ENCODE measurements at regions not wholly inside any gene's neighbourhood (a gene's known extent, or its start where the extent isn't known, plus 50 kb on each side); places are given as distances from the start of the nearest gene placed in this dataset.

- no peak for FAIRE-seq
Measured at GRCh38 chr2:43031471-43032212, 194.8 kb downstream of the ZFP36L2 start.

GRCh38 chr2:43030551-43031307 lies 195.7 kb downstream of the ZFP36L2 start:
- no peak for FAIRE-seq

- no peak for FAIRE-seq
Measured at GRCh38 chr2:43029186-43029585, 197.2 kb downstream of the ZFP36L2 start.

- FAIRE-seq, result no peak
Measured at GRCh38 chr2:43028188-43028587, 198.2 kb downstream of the ZFP36L2 start.

- FAIRE-seq, result no peak
Measured at GRCh38 chr2:43027097-43027873, 199.1 kb downstream of the ZFP36L2 start.

- FAIRE-seq, result no peak
Measured at GRCh38 chr2:43026426-43027096, 199.8 kb downstream of the ZFP36L2 start.

- no peak for FAIRE-seq
Measured at GRCh38 chr2:43025709-43026295, 200.6 kb downstream of the ZFP36L2 start.

GRCh38 chr2:43024515-43025011 lies 201.8 kb downstream of the ZFP36L2 start:
- FAIRE-seq, result no peak

- no peak for FAIRE-seq
Measured at GRCh38 chr2:43023791-43024514, 202.5 kb downstream of the ZFP36L2 start.

- FAIRE-seq, result no peak
Measured at GRCh38 chr2:43022896-43023295, 203.5 kb downstream of the ZFP36L2 start.

GRCh38 chr2:43021791-43022509 lies 204.5 kb downstream of the ZFP36L2 start:
- no peak for FAIRE-seq

GRCh38 chr2:43020990-43021669 lies 205.3 kb downstream of the ZFP36L2 start:
- no peak for FAIRE-seq

GRCh38 chr2:43020296-43020695 lies 206.1 kb downstream of the ZFP36L2 start:
- FAIRE-seq, result no peak

- FAIRE-seq, result no peak
Measured at GRCh38 chr2:43019536-43020183, 206.7 kb downstream of the ZFP36L2 start.

GRCh38 chr2:43019025-43019367 lies 207.4 kb downstream of the ZFP36L2 start:
- no peak for FAIRE-seq

- no peak for FAIRE-seq
Measured at GRCh38 chr2:43018179-43019024, 208.0 kb downstream of the ZFP36L2 start.

GRCh38 chr2:43013821-43014345 lies 212.5 kb downstream of the ZFP36L2 start:
- FAIRE-seq, result no peak

GRCh38 chr2:43012966-43013365 lies 213.4 kb downstream of the ZFP36L2 start:
- peak; percentile 76 for FAIRE-seq

GRCh38 chr2:43011158-43011491 lies 215.3 kb downstream of the ZFP36L2 start:
- FAIRE-seq, result no peak

Measured in colon (tissue), 2 donors.